GM21825 (cell line): ENCODE measurements at regions not wholly inside any gene's neighbourhood (a gene's known extent, or its start where the extent isn't known, plus 50 kb on each side); places are given as distances from the start of the nearest gene placed in this dataset.
"Not testable (repeated sequence)": the region's sequence is repeated elsewhere in the genome, so short reads cannot be mapped to it uniquely, and the experiment has no call there.

Experiments used
- ATAC-seq: cut with Tn5 transposase; IDR thresholded peaks from one replicate; pipeline ENCODE4 v1.9.1; 2021; ENCODE audit warnings: mild to moderate bottlenecking, moderate library complexity; ENCODE audit not compliant: unreplicated experiment

GRCh38 chr13:70208968-70209367 lies 100.7 kb upstream of the KLHL1 start:
- ATAC-seq: not testable (repeated sequence)

- no peak for ATAC-seq
These were observed 98.4 kb upstream of the KLHL1 start for GRCh38 chr13:70206671-70207070.

- ATAC-seq: no peak
These were observed 95.5 kb upstream of the KLHL1 start for GRCh38 chr13:70203661-70204229.

- no peak for ATAC-seq
These were observed 82.8 kb upstream of the KLHL1 start for GRCh38 chr13:70191034-70191433.

- no peak for ATAC-seq
These were observed 81.7 kb upstream of the KLHL1 start for GRCh38 chr13:70189981-70190380.

- ATAC-seq: no peak
These were observed 80.3 kb upstream of the KLHL1 start for GRCh38 chr13:70188567-70188966.

GRCh38 chr13:70183041-70183440 lies 74.8 kb upstream of the KLHL1 start:
- no peak for ATAC-seq
